H1 (cell line): ENCODE measurements at regions not wholly inside any gene's neighbourhood (a gene's known extent, or its start where the extent isn't known, plus 50 kb on each side); places are given as distances from the start of the nearest gene placed in this dataset.

ENCODE experiments used
- ATF2 ChIP-seq: IDR thresholded peaks from 2 replicates; pipeline ENCODE4 v1.6.1; 2012; ENCODE audit warnings: low read length, inconsistent platforms
- RBBP5 ChIP-seq: IDR thresholded peaks from 2 replicates; pipeline ENCODE4 v1.7.1; 2012; ENCODE audit warnings: low read depth, mild to moderate bottlenecking, inconsistent platforms, low read length, moderate library complexity, borderline replicate concordance

- TF ChIP-seq ATF2 (no peak), RBBP5 (no peak)
- TF ChIP-seq, all 59 proteins: peak for 0
Measured at GRCh38 chr7:73954861-73955260, 73.1 kb upstream of the ELN start (continued).
